ENCODE measurements at regions not wholly inside any gene's neighbourhood (a gene's known extent, or its start where the extent isn't known, plus 50 kb on each side); places are given as distances from the start of the nearest gene placed in this dataset.

- DNase-seq (ENCODE audit: low spot score), result no peak
Measured at GRCh38 chr5:85293145-85293785, 908.6 kb upstream of the EDIL3 start.

GRCh38 chr5:85304524-85304923, 919.8 kb upstream of the EDIL3 start:
- Histone ChIP-seq H3K36me3 (no peaks in the 10 kb centered on the region), H3K4me3 (no peak overlapping the region), H3K9me3 (no peaks in the 10 kb centered on the region), H3K27ac (no peak overlapping the region), H3K4me1 (no peaks in the 10 kb centered on the region), H3K27me3 (no peaks in the 10 kb centered on the region)
- no peak for DNase-seq (ENCODE audit: low spot score)
- TF ChIP-seq CTCF (IDR thresholded peaks at IDR 0.05), result no peak

More at GRCh38 chr5:85293145-85293785, 908.6 kb upstream of the EDIL3 start:
- Histone ChIP-seq H3K27ac (no peak overlapping the region), H3K36me3 (no peaks in the 10 kb centered on the region), H3K9me3 (no peaks in the 10 kb centered on the region), H3K4me3 (peak overlapping the region; percentile 30 to 34), H3K27me3 (no peaks in the 10 kb centered on the region), H3K4me1 (no peaks in the 10 kb centered on the region)
- no peak for TF ChIP-seq CTCF (IDR thresholded peaks at IDR 0.05)

- Histone ChIP-seq H3K9me3 (no peaks in the 10 kb centered on the region), H3K4me1 (no peaks in the 10 kb centered on the region), H3K27ac (no peak overlapping the region), H3K36me3 (no peaks in the 10 kb centered on the region), H3K27me3 (no peaks in the 10 kb centered on the region), H3K4me3 (no peak overlapping the region)
- DNase-seq (ENCODE audit: low spot score), result no peak
- TF ChIP-seq CTCF (IDR thresholded peaks at IDR 0.05), result no peak
Measured at GRCh38 chr5:85305766-85306165, 921.1 kb upstream of the EDIL3 start.

GRCh38 chr5:85311536-85311935, 926.9 kb upstream of the EDIL3 start:
- Histone ChIP-seq H3K4me1 (no peaks in the 10 kb centered on the region), H3K36me3 (no peaks in the 10 kb centered on the region), H3K27me3 (no peaks in the 10 kb centered on the region), H3K9me3 (no peaks in the 10 kb centered on the region), H3K4me3 (no peak overlapping the region), H3K27ac (no peak overlapping the region)
- TF ChIP-seq CTCF (IDR thresholded peaks at IDR 0.05), result no peak
- DNase-seq (ENCODE audit: low spot score), result no peak

GRCh38 chr5:85320495-85320894, 935.8 kb upstream of the EDIL3 start:
- Histone ChIP-seq H3K27ac (no peak overlapping the region), H3K36me3 (no peaks in the 10 kb centered on the region), H3K9me3 (no peaks in the 10 kb centered on the region), H3K27me3 (no peaks in the 10 kb centered on the region), H3K4me1 (no peaks in the 10 kb centered on the region), H3K4me3 (no peak overlapping the region)
- TF ChIP-seq CTCF (IDR thresholded peaks at IDR 0.05), result no peak
- DNase-seq (ENCODE audit: low spot score), result no peak

GRCh38 chr5:85333276-85333675, 948.6 kb upstream of the EDIL3 start:
- Histone ChIP-seq H3K9me3 (no peaks in the 10 kb centered on the region), H3K4me3 (no peak overlapping the region), H3K27ac (no peak overlapping the region), H3K36me3 (no peaks in the 10 kb centered on the region), H3K27me3 (no peaks in the 10 kb centered on the region), H3K4me1 (no peaks in the 10 kb centered on the region)
- no peak for TF ChIP-seq CTCF (IDR thresholded peaks at IDR 0.05)
- no peak for DNase-seq (ENCODE audit: low spot score)

Measured in right atrium auricular region (tissue), 2 donors.